Endothelial cell of hepatic sinusoid (primary cell): ENCODE measurements at regions not wholly inside any gene's neighbourhood (a gene's known extent, or its start where the extent isn't known, plus 50 kb on each side); places are given as distances from the start of the nearest gene placed in this dataset.
"Not testable (repeated sequence)": the region's sequence is repeated elsewhere in the genome, so short reads cannot be mapped to it uniquely, and the experiment has no call there.

ENCODE experiments used
- in situ Hi-C: cut with HindIII; loops from 2 replicates; pipeline ENCODE4 v1.10.0; 2017; ENCODE audit warnings: low sequenced_read_pairs

DNA sequence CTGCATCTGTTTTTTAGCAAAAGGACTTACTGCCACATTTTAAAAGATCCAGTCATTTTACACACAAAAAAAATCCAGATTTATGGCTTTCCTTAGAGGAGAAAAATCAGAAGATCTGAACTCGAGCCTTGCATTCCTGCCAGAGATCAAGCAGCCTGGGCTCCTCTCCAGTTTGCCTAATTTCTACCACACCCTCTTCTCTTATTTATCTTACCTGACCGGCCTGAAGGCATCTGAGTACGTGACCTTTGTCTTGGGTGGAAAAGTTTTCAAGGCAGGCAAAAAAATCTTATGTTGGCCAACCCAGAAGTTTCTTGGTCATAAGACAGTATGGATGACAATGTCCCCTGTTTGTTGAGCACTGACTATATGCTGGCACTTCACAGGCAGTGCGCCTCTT, 60.3 kb downstream of the CHRD start:
- in situ Hi-C loops, result no loop called here

DNA sequence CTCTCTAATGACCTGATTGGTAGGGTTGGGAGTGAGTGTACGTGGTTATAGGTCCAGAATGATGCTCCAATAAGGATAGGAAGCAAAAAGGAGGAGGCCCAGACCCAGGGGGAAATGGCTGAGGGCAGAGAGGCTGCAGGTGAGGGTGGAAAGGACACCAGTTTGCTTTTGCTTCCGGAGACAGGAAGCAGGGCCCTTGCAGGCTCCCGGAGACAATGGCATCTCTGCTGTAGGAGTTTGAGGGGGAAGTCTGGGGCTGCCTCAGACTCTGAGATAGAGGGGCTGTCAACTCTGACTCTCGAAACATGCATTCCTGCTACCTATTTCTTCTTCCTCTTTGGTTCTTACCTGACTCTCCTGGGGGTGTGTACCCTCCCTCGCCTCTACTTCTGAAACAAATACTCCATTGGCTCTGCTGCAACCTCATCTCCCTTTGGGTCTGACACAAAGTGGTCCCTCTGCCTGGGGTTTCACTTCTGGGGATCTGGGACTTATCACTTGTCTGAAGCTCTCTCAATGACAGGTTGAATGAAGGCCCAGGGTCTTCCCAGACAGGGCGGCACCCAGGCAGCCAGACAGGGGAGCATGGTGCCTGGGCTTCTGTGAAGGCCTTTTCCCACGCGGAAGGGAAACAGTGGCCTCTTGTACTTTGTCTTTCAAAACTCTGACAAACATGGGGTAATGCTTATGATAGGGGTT, 61.5 kb downstream of the CHRD start:
- in situ Hi-C loops, result no loop called here

DNA sequence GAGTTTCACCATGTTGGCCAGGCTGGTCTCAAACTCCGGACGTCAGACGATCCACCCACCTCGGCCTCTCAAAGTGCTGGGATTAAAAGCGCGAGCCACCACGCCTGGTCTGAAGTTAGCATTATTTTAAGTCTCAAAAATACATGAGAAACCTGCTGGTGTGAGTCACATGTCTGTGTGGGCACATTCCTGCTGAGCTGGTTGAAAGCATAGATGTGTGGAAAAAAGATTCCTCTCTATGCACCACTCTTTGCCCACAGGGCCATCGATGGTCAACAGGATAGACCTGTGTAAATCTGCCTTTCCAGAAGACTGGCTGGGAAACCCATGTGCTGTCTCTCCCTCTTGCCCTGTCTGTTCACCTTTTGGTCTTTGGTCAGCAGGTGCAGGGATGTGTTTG, 63.5 kb downstream of the CHRD start:
- in situ Hi-C loops, result no loop called here

DNA sequence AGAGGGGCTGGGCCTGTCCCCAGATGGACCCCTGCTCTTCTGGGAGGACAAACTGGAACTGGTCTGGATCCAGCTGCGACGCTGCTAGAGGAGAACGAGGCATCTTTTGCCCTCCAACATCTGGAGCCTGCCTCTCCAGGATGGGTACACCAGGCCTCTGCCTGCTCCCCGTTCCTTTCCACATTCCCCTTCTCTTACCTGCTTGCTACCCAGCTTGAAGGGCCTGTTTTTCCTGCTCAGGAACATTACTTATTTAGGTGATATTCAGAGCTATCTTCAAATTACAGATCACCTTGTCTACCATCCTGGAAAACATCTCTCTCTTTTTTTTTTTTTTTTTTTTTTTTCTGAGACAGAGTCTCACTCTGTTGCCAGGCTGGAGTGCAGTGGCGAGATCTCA, 64.0 kb downstream of the CHRD start:
- in situ Hi-C loops, result no loop called here

DNA sequence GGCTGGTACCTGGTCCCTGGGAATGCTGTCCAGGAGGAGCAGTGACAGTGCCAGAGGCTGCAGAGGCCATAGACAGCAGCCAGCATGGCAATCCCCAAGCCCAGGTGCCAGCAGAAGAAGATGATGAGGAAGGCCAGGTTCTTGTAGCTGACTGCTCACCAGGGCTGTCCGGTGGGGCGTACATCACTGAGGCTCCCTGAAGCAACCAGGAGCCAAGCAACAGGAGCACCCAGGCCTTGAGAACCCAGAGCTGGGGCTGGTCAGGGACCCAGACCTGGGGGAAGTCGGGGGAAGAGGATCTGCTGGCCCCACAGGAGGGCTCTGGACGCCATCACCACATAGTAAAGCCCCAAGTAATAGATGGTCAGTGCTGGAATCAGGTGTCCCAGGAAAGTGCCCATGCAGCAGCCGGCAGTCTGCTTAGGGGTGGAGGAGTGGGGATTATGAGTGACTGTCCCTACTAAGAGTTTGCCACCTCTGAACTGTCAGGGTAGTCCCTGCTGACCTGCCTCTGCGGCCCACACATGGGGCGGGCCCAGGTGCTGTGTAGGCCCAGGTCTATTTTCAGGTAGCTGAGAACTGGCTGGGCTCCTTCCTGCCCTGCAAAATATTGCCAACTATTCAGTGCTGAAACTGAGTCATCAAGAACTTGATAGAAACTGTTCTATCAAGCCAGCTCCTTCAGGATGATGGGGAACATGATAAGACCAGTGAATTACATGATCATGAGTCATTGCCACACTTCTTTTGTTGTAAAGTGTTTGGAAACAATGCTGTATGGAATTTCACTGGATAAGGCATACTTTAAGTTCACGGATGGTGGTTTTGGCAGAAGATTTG, 68.7 kb downstream of the CHRD start:
- in situ Hi-C loops, result no loop called here

DNA sequence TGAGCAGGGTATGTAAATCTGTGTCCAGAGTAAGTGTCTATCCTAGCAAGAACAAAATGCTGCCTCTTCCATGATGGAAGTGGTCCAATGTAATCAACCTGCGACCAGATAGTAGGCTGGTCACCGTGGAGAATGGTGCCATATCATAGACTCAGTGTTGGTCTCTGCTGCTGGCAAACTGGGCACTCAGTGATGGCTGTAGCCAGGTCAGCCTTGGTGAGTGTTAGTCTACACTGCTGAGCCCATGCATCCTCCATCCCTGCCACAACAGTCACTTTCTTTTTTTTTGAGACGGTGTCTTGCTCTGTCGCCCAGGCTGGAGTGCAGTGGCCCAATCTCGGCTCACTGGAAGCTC, 69.3 kb downstream of the CHRD start:
- in situ Hi-C loops, result no loop called here

DNA sequence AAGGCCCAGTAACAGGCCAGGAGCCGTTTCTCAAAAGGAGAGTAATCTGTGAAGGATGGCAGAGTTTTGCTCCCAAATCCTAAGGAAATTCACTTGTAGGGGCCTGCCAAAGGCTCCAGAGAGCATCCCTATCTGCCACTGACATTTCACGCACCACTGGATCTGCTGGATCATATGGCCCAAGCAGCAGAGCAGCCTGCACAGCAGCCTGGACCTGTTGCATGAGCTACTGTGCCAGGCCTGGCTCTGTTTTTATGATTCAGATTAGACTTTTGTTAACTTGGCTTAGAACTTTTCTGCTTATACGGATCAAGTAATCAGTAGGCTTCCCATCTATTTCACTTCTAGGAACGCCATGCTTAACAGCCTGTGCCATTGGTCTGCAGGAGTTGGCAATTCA, 70.7 kb downstream of the CHRD start:
- in situ Hi-C loops, result no loop called here

DNA sequence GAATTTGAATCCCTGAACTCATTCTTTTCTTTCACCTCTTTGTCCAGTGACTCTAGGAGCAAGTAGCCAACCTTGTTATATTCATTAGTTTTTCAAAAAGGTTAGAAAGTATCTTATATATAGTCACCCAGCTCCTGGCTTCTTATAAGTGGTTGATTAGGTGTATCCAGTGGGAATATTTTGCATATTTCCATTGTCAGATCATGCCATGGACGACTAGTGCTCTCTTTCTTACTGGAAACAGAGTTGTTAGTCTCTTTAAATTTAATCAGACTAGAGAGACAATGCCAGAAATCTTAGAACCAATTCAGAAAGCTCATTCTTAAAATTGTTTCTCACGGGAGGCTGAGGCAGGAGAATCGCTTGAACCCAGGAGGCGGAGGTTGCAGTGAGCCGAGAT, 73.4 kb downstream of the CHRD start:
- in situ Hi-C loops, result no loop called here

DNA sequence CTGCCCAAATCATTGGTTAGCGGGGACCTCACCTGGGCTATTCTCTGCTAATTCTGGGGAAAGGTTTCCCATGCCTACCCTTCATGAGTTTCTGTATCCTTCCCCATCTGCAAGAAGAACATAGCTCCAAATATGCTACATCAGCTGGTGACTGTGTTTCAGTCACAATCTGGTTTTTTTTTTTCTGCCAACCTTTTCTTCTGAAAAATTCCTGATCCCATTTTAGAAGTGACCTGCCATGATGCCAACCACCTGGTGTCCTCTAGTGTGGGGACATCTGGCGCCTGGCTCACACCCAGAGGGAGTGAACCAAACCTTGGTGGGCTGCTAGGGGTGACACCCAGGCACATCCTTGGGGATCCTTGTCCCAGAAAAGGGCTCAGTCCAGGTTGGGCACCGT, 76.1 kb downstream of the CHRD start:
- in situ Hi-C loops, result no loop called here

DNA sequence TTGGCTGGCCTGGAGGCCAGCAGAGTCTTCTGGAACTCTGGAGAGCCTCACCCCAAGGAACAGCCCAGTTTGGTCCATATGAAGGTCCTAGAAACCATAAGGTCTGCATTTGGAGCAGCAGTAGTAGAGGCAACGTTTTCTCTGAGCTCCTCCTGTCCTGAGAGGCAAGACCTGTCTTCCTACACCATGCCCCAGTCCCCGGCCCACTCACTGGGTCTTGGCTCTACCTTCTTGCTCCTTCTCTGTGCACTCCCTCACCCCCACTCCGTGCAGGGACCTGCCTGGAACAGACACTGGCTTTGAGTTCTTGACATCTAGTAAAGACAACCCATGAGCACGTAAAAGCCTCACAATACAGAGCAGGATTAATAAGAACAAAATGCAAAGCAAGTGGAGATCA, 76.6 kb downstream of the CHRD start:
- in situ Hi-C loops, result no loop called here

DNA sequence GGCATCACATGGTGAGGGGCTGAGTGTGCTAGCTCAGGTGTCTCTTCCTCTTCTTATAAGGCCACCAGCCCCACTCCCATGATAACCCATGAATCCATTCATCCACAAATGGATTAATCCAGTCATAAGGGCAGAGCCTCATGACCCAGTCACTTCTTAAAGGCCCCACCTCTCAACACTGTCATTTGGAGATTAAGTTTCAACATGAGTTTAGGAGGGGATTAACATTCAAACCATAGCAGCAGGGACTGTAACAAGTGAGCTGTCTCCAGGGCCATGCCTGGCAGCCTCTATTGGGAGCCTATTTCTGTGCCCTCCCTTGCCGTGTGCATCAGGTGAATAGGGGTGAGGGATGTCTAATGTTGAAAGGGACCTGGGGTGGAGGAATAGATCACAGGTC, 77.5 kb downstream of the CHRD start:
- in situ Hi-C loops, result no loop called here

DNA sequence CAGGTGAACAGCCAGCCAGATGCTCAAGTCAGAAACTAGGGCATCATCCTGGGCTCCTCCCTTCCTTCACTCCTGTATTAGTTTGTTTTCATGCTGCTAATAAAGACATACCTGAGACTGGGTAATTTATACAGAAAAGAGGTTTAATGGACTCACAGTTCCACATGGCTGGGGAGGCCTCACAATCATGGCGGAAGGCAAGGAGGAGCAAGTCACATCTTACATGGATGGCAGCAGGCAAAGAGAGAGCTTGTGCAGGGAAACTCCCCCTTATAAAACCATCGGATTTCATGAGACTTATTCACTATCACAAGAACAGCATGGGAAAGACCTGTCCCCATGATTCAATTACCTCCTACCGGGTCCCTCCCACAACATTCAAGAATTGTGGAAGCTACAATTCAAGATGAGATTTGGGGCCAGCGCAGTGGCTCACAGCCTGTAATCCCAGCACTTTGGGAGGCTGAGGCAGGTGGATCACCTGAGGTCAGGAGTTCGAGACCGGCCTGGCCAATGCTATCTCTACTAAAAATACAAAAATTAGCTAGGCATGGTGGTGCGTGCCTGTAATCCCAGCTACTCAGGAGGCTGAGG, 78.0 kb downstream of the CHRD start:
- in situ Hi-C loops, result not testable (repeated sequence)

DNA sequence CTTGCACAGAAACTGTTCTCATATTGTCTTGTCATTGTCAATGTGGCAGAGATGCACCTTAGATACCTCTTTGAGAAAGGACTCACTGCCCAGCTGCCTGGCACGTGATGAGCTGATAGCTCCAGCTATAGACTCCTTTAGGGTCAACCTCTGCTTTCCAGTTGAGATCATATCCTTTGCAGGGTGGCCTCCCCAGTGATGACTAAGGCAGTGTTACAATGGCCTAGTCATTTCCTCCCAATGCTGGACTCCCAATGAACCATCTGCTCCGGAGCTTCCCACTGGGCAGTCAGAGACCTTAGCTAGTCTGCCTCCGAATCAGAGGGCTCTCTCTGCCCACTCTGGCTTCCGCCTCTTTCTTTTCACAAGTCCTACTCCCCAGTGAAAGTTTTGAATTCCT, 79.5 kb downstream of the CHRD start:
- in situ Hi-C loops, result no loop called here

DNA sequence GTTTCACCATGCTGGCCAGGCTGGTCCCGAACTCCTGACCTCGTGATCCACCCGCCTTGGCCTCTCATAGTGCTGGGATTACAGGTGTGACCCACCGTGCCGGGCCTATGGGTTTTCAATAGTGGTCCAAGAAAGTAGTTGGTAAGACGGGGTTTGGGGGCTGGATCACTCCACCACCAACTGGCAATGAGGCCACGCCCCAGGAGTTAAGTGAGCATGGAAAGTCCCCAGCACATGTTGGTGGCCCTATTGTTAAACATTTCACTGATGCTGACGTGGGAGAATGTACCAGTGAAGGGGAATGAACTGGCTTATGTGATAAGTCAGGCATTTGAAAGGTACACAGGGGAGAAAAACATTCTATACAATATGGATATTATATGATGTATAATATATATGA, 80.4 kb downstream of the CHRD start:
- in situ Hi-C loops, result no loop called here

DNA sequence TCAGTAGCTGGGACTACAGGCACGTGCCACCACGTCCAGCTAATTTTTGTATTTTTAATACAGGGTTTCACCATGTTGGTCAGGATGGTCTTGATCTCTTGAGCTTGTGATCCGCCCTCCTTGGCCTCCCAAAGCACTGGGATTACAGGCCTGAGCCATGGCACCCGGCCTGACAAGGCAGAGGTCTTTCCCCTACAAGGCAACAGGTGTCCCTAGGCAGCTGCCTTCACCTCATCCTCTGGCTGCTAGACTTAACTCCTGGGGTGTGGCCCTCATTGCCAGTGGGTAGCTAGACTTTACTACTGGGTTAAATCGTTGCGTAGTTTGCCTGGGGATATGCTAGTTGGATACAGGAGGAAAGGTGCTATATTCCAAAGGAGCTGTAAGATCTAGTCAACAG, 81.4 kb downstream of the CHRD start:
- in situ Hi-C loops, result no loop called here

DNA sequence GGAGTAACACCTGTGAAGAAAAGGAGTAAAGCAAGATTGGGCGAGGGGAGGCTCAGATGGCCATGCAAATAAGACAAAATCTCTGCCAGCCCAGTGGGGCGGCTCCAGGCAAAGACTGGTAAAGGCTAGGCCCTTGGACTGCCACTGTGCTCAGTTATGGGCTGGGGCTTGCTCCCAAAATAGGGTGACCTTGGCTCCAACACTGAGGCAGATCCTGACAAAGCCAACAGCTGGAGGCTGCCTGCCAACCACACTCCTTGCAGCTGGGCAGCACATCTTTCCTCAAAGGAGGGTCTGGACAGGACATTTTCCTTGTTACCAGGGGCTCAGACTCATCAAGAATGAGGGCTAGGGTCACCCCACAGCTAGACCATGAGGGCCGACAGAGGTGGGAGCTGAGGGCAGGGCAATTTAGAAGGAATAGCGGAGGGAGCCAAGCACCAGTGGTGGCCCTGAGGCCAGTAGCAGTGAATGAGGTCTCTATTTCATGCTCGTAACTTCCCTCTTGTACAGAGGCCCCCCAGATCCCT, 86.1 kb downstream of the CHRD start:
- in situ Hi-C loops, result loop anchor here (5.0 kb wide), 1 partner anchor 94 kb away; no protein-coding TSS in a partner anchor

DNA sequence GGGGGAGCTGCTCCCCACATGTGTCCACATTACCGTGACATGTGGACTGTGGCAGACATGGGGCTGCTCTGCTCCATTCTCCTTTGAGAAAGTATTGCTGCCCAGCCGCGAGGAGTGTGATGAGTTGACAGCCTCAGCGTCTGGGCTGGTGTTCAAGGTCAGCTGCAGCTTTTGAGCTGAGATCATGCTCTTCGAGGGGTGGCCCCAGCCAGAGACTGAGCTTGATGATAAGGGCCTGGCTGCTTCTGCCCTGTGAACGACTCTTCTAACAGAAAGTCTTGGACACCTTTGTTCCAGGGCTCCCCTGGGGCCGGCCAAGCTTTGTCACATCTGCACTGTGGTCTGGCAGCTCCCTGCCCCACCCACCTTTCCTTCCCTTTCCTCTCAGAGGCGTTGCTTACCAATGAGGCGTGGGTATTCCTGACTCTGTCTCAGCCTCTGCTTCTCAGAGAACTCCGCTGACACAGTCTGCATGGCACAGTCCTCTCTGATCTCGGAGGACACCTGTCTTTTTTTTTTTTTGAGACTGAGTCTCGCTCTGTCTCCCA, 86.6 kb downstream of the CHRD start:
- in situ Hi-C loops, result loop anchor here (5.0 kb wide), 1 partner anchor 94 kb away; no protein-coding TSS in a partner anchor

DNA sequence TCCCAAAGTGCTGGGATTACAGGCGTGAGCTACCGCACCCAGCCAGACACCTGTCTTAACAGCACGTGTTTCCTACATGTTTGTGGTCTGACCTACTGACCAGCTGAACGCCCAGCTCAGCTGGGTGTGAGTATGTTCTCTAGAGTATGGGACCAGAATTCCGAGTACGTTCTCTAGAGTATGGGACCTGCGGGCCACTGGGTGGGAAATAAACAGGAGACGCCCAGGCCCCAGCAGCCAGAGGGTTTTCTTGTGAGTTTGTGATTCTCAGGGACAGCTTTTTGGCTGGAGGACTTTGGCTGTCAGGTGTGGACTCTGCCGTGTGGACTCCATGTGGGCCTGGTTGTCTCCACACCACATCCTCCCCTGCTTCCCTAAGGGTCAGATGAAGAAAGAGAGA, 87.3 kb downstream of the CHRD start:
- in situ Hi-C loops, result loop anchor here (5.0 kb wide), 1 partner anchor 95 kb away; no protein-coding TSS in a partner anchor

DNA sequence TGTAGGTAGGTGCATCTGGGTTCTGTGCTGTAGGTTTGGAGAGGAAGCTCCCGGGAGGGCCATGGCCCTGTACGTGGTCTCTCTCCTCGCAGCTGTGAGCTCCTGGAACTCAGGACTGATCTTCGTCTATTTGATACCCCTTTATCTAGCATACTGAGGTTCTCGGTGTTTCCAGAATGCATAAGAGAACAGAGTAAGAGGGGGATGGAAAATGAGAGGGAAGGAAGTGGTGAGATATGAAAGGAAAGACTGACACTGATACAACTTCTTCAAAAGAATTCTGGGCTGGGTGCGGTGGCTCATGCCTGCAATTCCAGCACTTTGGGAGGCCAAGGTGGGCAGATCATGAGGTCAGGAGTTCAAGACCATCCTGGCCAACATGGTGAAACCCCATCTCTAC, 90.7 kb downstream of the CHRD start:
- in situ Hi-C loops, result no loop called here

DNA sequence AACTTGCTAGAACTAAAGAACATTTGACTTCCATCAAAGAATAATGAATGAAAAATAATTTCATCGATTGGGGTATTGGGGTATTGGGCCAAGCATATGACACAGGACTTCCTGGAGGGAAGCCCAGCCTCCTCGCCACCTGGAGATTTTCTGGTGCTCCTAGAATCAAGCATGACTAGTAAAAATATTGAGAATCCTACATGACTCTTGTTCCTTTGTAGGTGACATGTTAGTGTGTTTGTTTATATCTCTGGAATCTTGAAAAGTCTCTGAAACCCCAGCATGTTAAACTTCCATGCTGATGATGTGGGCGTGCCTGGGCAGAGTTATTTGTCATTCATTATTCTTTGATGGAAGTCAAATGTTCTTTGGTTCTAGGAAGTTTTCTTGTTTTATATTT, 90.1 kb upstream of the EPHB3 start:
- in situ Hi-C loops, result no loop called here

DNA sequence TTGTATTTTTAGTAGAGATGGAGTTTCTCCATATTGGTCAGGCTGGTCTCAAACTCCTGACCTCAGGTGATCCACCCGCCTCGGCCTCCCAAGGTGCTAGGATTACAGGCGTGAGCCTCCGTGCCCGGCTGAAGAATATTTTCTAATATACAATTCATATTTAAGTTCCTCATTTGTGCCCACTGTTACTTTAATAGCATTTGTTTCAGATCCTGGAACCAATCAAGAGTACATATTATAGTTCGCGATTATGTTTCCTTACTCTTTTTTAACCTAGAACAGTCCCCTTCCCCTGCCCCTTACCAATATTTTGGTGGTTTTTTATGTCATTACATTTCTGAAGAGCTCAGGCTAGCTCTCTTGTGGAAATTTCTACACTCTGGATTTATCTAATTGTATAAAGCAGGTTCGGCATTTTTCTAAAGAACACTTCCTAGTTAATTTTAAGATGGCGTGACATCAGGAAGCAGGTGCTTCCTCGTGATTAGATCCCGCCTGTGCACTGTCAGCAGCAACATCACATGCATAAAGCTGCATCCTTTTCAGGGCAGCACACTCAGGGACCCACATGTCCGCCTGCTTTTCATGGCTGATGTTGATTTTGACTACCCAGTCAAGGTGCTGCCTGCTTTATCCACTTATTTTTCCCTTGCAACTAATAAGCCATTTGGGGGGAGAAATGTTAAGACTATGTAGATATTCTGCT, 88.7 kb upstream of the EPHB3 start:
- in situ Hi-C loops, result no loop called here
